Body of pancreas (tissue), 4 donors: ENCODE measurements at regions not wholly inside any gene's neighbourhood (a gene's known extent, or its start where the extent isn't known, plus 50 kb on each side); places are given as distances from the start of the nearest gene placed in this dataset.

Experiments used
- POLR2A ChIP-seq, 3 donors: fragments of 450-650 bp; IDR thresholded peaks; one replicate each; pipeline ENCODE4 v1.6.1; 2016; ENCODE audit warnings: antibody characterized with exemption in 3 of 3, mild to moderate bottlenecking in 2 of 3
- TF ChIP-seq, protein P1 (sequence below), 7 experiments: fragments of 450-650 bp in 4 of 7; fragments of 200-600 bp in 3 of 7; sonication (generic) in 3 of 7; IDR thresholded peaks; one replicate each; pipeline ENCODE4 v1.5.1; 2016 to 2019; ENCODE audit warnings: antibody characterized with exemption in 7 of 7

DNA sequence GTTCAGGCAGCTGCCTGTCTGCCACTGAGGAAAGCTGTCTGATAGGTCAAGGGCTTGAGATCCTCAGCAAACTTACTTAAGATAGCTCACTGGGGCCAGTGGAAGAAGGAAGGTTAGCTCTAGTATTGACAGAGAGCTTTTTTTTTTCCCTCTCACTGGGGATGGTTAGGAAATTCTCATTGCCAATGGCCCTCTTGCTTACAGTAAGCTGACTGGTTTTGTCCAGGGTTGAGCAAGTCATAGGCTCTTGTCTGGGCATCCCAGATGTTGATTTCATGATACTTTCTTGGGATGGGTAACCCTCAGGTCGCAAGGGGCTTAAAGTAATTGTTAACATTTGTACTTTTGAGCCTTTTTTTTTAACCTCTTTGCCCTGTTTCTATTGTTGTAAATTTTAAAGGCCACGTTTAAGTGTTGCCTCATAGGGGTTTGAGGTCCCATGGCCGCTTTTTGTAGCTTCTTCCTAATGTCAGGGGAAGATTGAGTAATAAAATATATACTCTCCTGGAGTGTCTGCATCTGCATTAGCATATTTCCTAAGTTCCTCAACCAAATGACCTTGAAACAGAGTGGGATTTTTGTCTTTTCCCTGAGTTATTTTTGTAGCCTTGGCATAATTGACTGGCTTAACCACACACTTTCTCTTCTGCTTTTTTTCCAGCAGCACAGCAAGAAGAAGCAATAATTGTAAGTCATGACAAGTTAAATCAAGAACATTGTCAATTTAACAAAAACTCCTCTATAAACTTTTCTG, 716.0 kb downstream of the LRFN5 start:
- TF ChIP-seq, protein P1, sequence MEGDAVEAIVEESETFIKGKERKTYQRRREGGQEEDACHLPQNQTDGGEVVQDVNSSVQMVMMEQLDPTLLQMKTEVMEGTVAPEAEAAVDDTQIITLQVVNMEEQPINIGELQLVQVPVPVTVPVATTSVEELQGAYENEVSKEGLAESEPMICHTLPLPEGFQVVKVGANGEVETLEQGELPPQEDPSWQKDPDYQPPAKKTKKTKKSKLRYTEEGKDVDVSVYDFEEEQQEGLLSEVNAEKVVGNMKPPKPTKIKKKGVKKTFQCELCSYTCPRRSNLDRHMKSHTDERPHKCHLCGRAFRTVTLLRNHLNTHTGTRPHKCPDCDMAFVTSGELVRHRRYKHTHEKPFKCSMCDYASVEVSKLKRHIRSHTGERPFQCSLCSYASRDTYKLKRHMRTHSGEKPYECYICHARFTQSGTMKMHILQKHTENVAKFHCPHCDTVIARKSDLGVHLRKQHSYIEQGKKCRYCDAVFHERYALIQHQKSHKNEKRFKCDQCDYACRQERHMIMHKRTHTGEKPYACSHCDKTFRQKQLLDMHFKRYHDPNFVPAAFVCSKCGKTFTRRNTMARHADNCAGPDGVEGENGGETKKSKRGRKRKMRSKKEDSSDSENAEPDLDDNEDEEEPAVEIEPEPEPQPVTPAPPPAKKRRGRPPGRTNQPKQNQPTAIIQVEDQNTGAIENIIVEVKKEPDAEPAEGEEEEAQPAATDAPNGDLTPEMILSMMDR (IDR thresholded peaks at IDR 0.05), result no peak
- TF ChIP-seq POLR2A (IDR thresholded peaks at IDR 0.05), result no peak
